ENCODE measurements at regions not wholly inside any gene's neighbourhood (a gene's known extent, or its start where the extent isn't known, plus 50 kb on each side); places are given as distances from the start of the nearest gene placed in this dataset.

DNA sequence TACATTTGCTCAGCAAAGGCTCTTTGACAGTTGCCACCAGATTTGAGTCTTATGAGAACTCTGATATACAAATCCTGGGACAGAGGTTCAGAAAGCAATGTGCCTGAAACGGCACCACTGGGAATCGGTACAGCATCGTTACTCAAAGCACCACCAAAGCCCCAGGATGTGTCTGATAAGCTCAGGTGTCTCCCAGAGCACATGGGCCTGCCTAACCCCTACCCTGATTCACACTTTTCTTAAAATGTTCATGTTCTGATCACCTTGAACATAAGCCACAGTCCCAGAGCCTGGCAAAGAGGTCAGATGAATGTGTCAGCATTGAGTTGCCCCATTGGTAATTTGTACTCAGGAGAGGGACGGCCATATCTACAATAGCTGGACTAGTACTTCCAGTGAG, 545.8 kb upstream of the AUTS2 start:
- H3F3A ChIP-seq (ENCODE audit: low read depth), result no peaks in the 10 kb centered on the region
- no peaks in the 10 kb centered on the region for H3K9me2 ChIP-seq (replicated peaks; ENCODE audit: low read depth, low read length)
- no peaks in the 10 kb centered on the region for H4K20me1 ChIP-seq (ENCODE audit: insufficient read depth, low read length, poor library complexity, severe bottlenecking)
- H2AFZ ChIP-seq (ENCODE audit: low read length), result no peak overlapping the region
- no peaks in the 10 kb centered on the region for H3K27me3 ChIP-seq (ENCODE audit: insufficient read depth, low read length, poor library complexity, severe bottlenecking)
- H3K4me3 ChIP-seq (ENCODE audit: low read length, poor library complexity, severe bottlenecking), result no peak overlapping the region
- no peaks in the 10 kb centered on the region for H3K79me2 ChIP-seq (ENCODE audit: insufficient read depth, low read length)
- H3K36me3 ChIP-seq (ENCODE audit: insufficient read depth, low read length), result no peaks in the 10 kb centered on the region
- H3K4me1 ChIP-seq (ENCODE audit: insufficient read depth, low read length, poor library complexity, severe bottlenecking), result no peaks in the 10 kb centered on the region
- no peak overlapping the region for H3K4me2 ChIP-seq (ENCODE audit: low read depth, low read length, poor library complexity, severe bottlenecking)
- no peak overlapping the region for H3K9ac ChIP-seq (ENCODE audit: low read depth, low read length, poor library complexity, severe bottlenecking)
- no peak for TF ChIP-seq EZH2phosphoT487 (IDR thresholded peaks at IDR 0.05; ENCODE audit: borderline replicate concordance)
- TF ChIP-seq, protein P1, sequence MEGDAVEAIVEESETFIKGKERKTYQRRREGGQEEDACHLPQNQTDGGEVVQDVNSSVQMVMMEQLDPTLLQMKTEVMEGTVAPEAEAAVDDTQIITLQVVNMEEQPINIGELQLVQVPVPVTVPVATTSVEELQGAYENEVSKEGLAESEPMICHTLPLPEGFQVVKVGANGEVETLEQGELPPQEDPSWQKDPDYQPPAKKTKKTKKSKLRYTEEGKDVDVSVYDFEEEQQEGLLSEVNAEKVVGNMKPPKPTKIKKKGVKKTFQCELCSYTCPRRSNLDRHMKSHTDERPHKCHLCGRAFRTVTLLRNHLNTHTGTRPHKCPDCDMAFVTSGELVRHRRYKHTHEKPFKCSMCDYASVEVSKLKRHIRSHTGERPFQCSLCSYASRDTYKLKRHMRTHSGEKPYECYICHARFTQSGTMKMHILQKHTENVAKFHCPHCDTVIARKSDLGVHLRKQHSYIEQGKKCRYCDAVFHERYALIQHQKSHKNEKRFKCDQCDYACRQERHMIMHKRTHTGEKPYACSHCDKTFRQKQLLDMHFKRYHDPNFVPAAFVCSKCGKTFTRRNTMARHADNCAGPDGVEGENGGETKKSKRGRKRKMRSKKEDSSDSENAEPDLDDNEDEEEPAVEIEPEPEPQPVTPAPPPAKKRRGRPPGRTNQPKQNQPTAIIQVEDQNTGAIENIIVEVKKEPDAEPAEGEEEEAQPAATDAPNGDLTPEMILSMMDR (conservative IDR thresholded peaks at IDR 0.05; ENCODE audit: low read length), result no peak
- no peaks in the 10 kb centered on the region for H3K9me3 ChIP-seq (ENCODE audit: insufficient read depth, low read depth, low read length)

DNA sequence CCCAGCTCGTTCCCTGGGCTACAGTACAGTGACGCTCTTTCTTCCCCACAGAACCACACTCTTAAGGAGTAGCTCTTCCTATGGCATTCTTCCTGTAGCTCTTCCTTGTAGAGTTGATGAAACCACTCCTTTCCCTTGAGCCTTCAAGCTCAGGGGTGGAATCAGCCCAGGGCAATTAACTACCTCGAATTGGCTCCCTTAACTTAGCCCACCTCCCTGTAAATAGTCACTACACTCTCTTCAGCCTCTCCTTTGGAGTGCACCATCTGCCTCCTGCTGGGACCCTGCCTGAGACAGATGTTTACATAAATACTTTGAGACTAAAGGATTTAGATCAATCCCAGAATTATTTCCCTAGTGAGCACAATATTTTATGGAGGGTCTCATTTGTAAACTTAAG, 537.8 kb upstream of the AUTS2 start:
- TF ChIP-seq EZH2phosphoT487 (IDR thresholded peaks at IDR 0.05; ENCODE audit: borderline replicate concordance), result no peak
- TF ChIP-seq, protein P1 (conservative IDR thresholded peaks at IDR 0.05; ENCODE audit: low read length), result no peak
- no peaks in the 10 kb centered on the region for H4K20me1 ChIP-seq (ENCODE audit: insufficient read depth, low read length, poor library complexity, severe bottlenecking)
- no peaks in the 10 kb centered on the region for H3K9me2 ChIP-seq (replicated peaks; ENCODE audit: low read depth, low read length)
- H3K4me1 ChIP-seq (ENCODE audit: insufficient read depth, low read length, poor library complexity, severe bottlenecking), result no peaks in the 10 kb centered on the region
- H3K79me2 ChIP-seq (ENCODE audit: insufficient read depth, low read length), result no peaks in the 10 kb centered on the region
- H3F3A ChIP-seq (ENCODE audit: low read depth), result no peaks in the 10 kb centered on the region
- H3K27me3 ChIP-seq (ENCODE audit: insufficient read depth, low read length, poor library complexity, severe bottlenecking), result no peaks in the 10 kb centered on the region
- H3K4me3 ChIP-seq (ENCODE audit: low read length, poor library complexity, severe bottlenecking), result no peak overlapping the region
- H3K4me2 ChIP-seq (ENCODE audit: low read depth, low read length, poor library complexity, severe bottlenecking), result no peak overlapping the region
- H2AFZ ChIP-seq (ENCODE audit: low read length), result no peak overlapping the region
- no peak overlapping the region for H3K9ac ChIP-seq (ENCODE audit: low read depth, low read length, poor library complexity, severe bottlenecking)
- no peaks in the 10 kb centered on the region for H3K36me3 ChIP-seq (ENCODE audit: insufficient read depth, low read length)
- H3K9me3 ChIP-seq (ENCODE audit: insufficient read depth, low read depth, low read length), result peaks cover 7% of the 10 kb centered on the region; the same call in 1 of the 2 replicates

DNA sequence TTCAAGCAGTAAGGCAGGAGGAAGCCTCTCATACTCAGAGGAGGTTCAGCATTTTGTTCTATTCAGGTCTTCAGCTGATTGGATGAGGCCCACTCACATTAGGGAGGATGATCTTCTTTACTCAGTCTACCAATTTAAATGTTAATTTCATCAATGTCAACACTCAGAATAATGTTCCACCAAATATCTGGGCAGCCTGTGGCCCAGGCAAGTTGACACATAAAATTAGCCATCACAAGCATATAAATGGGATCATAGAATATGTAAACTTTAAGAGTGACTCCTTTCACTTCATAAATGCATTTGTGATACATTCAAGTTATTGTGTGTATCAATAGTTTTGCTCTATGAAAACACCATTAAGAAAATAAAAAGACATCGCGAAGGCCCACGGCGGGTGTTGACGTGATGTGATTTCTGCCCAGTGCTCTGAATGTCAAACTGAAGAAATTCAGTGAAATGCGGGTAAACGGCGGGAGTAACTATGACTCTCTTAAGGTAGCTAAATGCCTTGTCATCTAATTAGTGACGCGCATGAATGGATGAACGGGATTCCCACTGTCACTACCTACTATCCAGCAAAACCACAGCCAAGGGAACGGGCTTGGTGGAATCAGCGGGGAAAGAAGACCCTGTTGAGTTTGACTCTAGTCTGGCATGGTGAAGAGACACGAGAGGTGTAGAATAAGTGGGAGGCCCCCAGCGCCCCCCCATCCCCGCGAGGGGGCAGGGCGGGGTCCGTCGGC, 536.1 kb upstream of the AUTS2 start:
- H3K4me2 ChIP-seq (ENCODE audit: low read depth, low read length, poor library complexity, severe bottlenecking), result no peak overlapping the region
- peaks cover 7% of the 10 kb centered on the region; the same call in 1 of the 2 replicates for H3K9me3 ChIP-seq (ENCODE audit: insufficient read depth, low read depth, low read length)
- TF ChIP-seq EZH2phosphoT487 (IDR thresholded peaks at IDR 0.05; ENCODE audit: borderline replicate concordance), result no peak
- TF ChIP-seq, protein P1 (conservative IDR thresholded peaks at IDR 0.05; ENCODE audit: low read length), result no peak
- no peaks in the 10 kb centered on the region for H4K20me1 ChIP-seq (ENCODE audit: insufficient read depth, low read length, poor library complexity, severe bottlenecking)
- H3K79me2 ChIP-seq (ENCODE audit: insufficient read depth, low read length), result no peaks in the 10 kb centered on the region
- H3K9ac ChIP-seq (ENCODE audit: low read depth, low read length, poor library complexity, severe bottlenecking), result no peak overlapping the region
- no peaks in the 10 kb centered on the region for H3K4me1 ChIP-seq (ENCODE audit: insufficient read depth, low read length, poor library complexity, severe bottlenecking)
- no peaks in the 10 kb centered on the region for H3K36me3 ChIP-seq (ENCODE audit: insufficient read depth, low read length)
- H3K9me2 ChIP-seq (replicated peaks; ENCODE audit: low read depth, low read length), result no peaks in the 10 kb centered on the region
- no peaks in the 10 kb centered on the region for H3K27me3 ChIP-seq (ENCODE audit: insufficient read depth, low read length, poor library complexity, severe bottlenecking)
- no peaks in the 10 kb centered on the region for H3F3A ChIP-seq (ENCODE audit: low read depth)
- H3K4me3 ChIP-seq (ENCODE audit: low read length, poor library complexity, severe bottlenecking), result no peak overlapping the region
- no peak overlapping the region for H2AFZ ChIP-seq (ENCODE audit: low read length)
